H1 (cell line): ENCODE measurements at regions not wholly inside any gene's neighbourhood (a gene's known extent, or its start where the extent isn't known, plus 50 kb on each side); places are given as distances from the start of the nearest gene placed in this dataset.

Experiments
- CTCF ChIA-PET: fragments of 300-600 bp; sonication (Branson Sonifier 250); formaldehyde crosslinking; loops from one replicate; lab custom pipeline; 2021; ENCODE audit not compliant: partially characterized antibody; lab: Charles Lee
- POLR2A ChIA-PET: fragments of 300-600 bp; sonication (Branson Sonifier 250); formaldehyde crosslinking; loops from one replicate; lab custom pipeline; 2021; ENCODE audit warnings: inconsistent platforms; ENCODE audit not compliant: partially characterized antibody; lab: Charles Lee
- DNase-seq, 2 experiments: peaks; one replicate each; pipeline versions ENCODE4 v3.0.0 to v3.0.0-alpha.2; 2010 to 2022; ENCODE audit warnings: low spot score in 2 of 2, low read depth in 1 of 2, mixed read lengths in 1 of 2
- FAIRE-seq: peaks from 2 replicates; lab custom pipeline; 2011; peaks lifted over from hg19 to GRCh38; lab: Jason Lieb, UNC
- H2AFZ ChIP-seq: 2 replicates; pipeline ENCODE4 v1.8.1; 2012; ENCODE audit warnings: low read length, inconsistent platforms
- H2AK5ac ChIP-seq: 2 replicates; pipeline ENCODE4 v1.6.1; 2013; ENCODE audit warnings: low read depth, low read length
- H2BK120ac ChIP-seq: replicated peaks from 2 replicates; pipeline ENCODE3; 2013; ENCODE audit warnings: low read depth, low read length, inconsistent platforms
- H2BK12ac ChIP-seq: 2 replicates; pipeline ENCODE4 v1.6.1; 2013; ENCODE audit warnings: low read depth, low read length
- H2BK15ac ChIP-seq: 2 replicates; pipeline ENCODE4 v1.6.1; 2013; ENCODE audit warnings: low read length
- H2BK20ac ChIP-seq: 2 replicates; pipeline ENCODE4 v1.6.1; 2013; ENCODE audit warnings: low read length
- H2BK5ac ChIP-seq: 2 replicates; pipeline ENCODE4 v1.6.1; 2013; ENCODE audit warnings: low read depth, low read length
- H3K14ac ChIP-seq: 2 replicates; pipeline ENCODE4 v1.6.1; 2013; ENCODE audit warnings: inconsistent platforms; ENCODE audit not compliant: insufficient read length
- H3K18ac ChIP-seq: 2 replicates; pipeline ENCODE4 v1.6.1; 2013; ENCODE audit warnings: low read length; ENCODE audit errors: extremely low read depth
- H3K23ac ChIP-seq: 2 replicates; pipeline ENCODE4 v1.6.1; 2013; ENCODE audit warnings: inconsistent platforms; ENCODE audit not compliant: insufficient read length
- H3K23me2 ChIP-seq: 2 replicates; pipeline ENCODE4 v1.6.1; 2013; ENCODE audit warnings: low read depth, low read length
- H3K27ac ChIP-seq: 2 replicates; pipeline ENCODE4 v1.6.1; 2011; ENCODE audit warnings: low read depth, low read length, inconsistent platforms
- H3K27me3 ChIP-seq, 4 experiments: replicated peaks in 1 of 4; 1 replicate in 1 of 4; 2 replicates in 3 of 4; pipeline versions ENCODE4 v1.6.1 to v1.8.1; 2011 to 2013; ENCODE audit warnings: low read length in 3 of 4, mild to moderate bottlenecking in 3 of 4, inconsistent platforms in 2 of 4, mixed read lengths in 2 of 4, moderate library complexity in 1 of 4; ENCODE audit not compliant: control insufficient read depth in 3 of 4, insufficient read depth in 3 of 4; ENCODE audit errors: extremely low read depth in 1 of 4
- H3K36me3 ChIP-seq, 4 experiments: 2 replicates each; pipeline versions ENCODE4 v1.6.1 to v1.8.1; 2011 to 2013; ENCODE audit warnings: mild to moderate bottlenecking in 4 of 4, low read length in 3 of 4, moderate library complexity in 2 of 4, control low read depth in 1 of 4, inconsistent platforms in 1 of 4; ENCODE audit not compliant: insufficient read depth in 4 of 4, control insufficient read depth in 2 of 4
- H3K4ac ChIP-seq: replicated peaks from 2 replicates; pipeline ENCODE3; 2013; ENCODE audit warnings: low read length, low read depth, mixed read lengths, inconsistent platforms; ENCODE audit not compliant: insufficient read length
- H3K4me1 ChIP-seq, 4 experiments: replicated peaks in 1 of 4; 1 replicate in 1 of 4; 2 replicates in 3 of 4; pipeline versions ENCODE4 v1.6.1 to v1.8.1; 2011 to 2013; ENCODE audit warnings: low read length in 3 of 4, inconsistent platforms in 2 of 4, mixed read lengths in 1 of 4; ENCODE audit not compliant: insufficient read depth in 4 of 4, control insufficient read depth in 3 of 4
- H3K4me2 ChIP-seq, 2 experiments: 2 replicates each; pipeline versions ENCODE4 v1.6.1 to v1.8.1; 2011 to 2013; ENCODE audit warnings: low read depth in 2 of 2, low read length in 2 of 2, control low read depth in 1 of 2, inconsistent platforms in 1 of 2, mild to moderate bottlenecking in 1 of 2; ENCODE audit not compliant: insufficient read depth in 1 of 2
- H3K4me3 ChIP-seq, 4 experiments: fragments of 200-600, 300-600 bp in 1 of 4; sonication (generic), shearing (Covaris generic), sonication (Bioruptor Twin) in 1 of 4; 2 replicates each; pipeline versions ENCODE4 v1.5.1 to v1.8.1; 2011 to 2016; ENCODE audit warnings: low read length in 4 of 4, low read depth in 3 of 4, control low read depth in 2 of 4, inconsistent platforms in 2 of 4, mild to moderate bottlenecking in 2 of 4, mixed read lengths in 1 of 4, moderate library complexity in 1 of 4; ENCODE audit not compliant: insufficient read depth in 2 of 4; ENCODE audit errors: extremely low read depth in 1 of 4
- H3K56ac ChIP-seq: replicated peaks from 2 replicates; pipeline ENCODE3; 2013; ENCODE audit warnings: low read depth, mild to moderate bottlenecking, mixed read lengths, low read length, inconsistent platforms; ENCODE audit not compliant: insufficient read length
- H3K79me1 ChIP-seq: 2 replicates; pipeline ENCODE4 v1.6.1; 2013; ENCODE audit warnings: low read depth, low read length, control low read depth
- H3K79me2 ChIP-seq, 2 experiments: 2 replicates each; pipeline versions ENCODE4 v1.6.1 to v1.8.1; 2012 to 2013; ENCODE audit warnings: low read length in 2 of 2, mild to moderate bottlenecking in 2 of 2, inconsistent platforms in 1 of 2; ENCODE audit not compliant: insufficient read depth in 2 of 2, control insufficient read depth in 1 of 2
- H3K9ac ChIP-seq, 4 experiments: replicated peaks in 1 of 4; 1 replicate in 1 of 4; 2 replicates in 3 of 4; pipeline versions ENCODE4 v1.6.1 to v1.8.1; 2011 to 2013; ENCODE audit warnings: low read depth in 3 of 4, low read length in 3 of 4, control low read depth in 2 of 4, mild to moderate bottlenecking in 2 of 4, moderate library complexity in 2 of 4, inconsistent platforms in 1 of 4; ENCODE audit errors: extremely low read depth in 1 of 4
- H3K9me3 ChIP-seq, 2 experiments: 2 replicates each; pipeline versions ENCODE4 v1.6.1 to v1.8.1; 2012 to 2013; ENCODE audit warnings: mild to moderate bottlenecking in 2 of 2, moderate library complexity in 2 of 2, control low read depth in 1 of 2, inconsistent platforms in 1 of 2, low read depth in 1 of 2, low read length in 1 of 2, mixed read lengths in 1 of 2; ENCODE audit not compliant: insufficient read depth in 2 of 2
- H4K20me1 ChIP-seq, 2 experiments: replicated peaks in 1 of 2; 2 replicates each; pipeline versions ENCODE3 to v1.8.1; 2011 to 2013; ENCODE audit warnings: inconsistent platforms in 2 of 2, low read length in 2 of 2, mild to moderate bottlenecking in 1 of 2; ENCODE audit not compliant: insufficient read depth in 2 of 2, control insufficient read depth in 1 of 2
- H4K5ac ChIP-seq: 2 replicates; pipeline ENCODE4 v1.6.1; 2013; ENCODE audit warnings: low read length, low read depth, mixed read lengths, inconsistent platforms; ENCODE audit not compliant: insufficient read length
- H4K8ac ChIP-seq: 2 replicates; pipeline ENCODE4 v1.8.0; 2013; ENCODE audit warnings: mild to moderate bottlenecking, moderate library complexity, low read length, inconsistent platforms; ENCODE audit not compliant: insufficient read depth; ENCODE audit errors: extremely low read depth
- H4K91ac ChIP-seq: replicated peaks from 2 replicates; pipeline ENCODE3; 2013; ENCODE audit warnings: low read length, mixed read lengths, inconsistent platforms; ENCODE audit not compliant: insufficient read length
- CREB1 ChIP-seq: IDR thresholded peaks from 2 replicates; pipeline ENCODE4 v1.6.1; 2012; ENCODE audit warnings: inconsistent platforms
- POLR2A ChIP-seq, 2 experiments: IDR thresholded peaks; 1 replicate in 1 of 2; 2 replicates in 1 of 2; pipeline ENCODE4 v1.6.1; 2011; ENCODE audit warnings: low read depth in 2 of 2, low read length in 2 of 2, mild to moderate bottlenecking in 2 of 2; ENCODE audit errors: control extremely low read depth in 1 of 2
- POLR2AphosphoS5 ChIP-seq: IDR thresholded peaks from 2 replicates; pipeline ENCODE4 v1.6.1; 2011; ENCODE audit warnings: low read depth, low read length
- RAD21 ChIP-seq, 2 experiments: IDR thresholded peaks in 1 of 2; conservative IDR thresholded peaks in 1 of 2; 2 replicates each; pipeline ENCODE4 v1.6.1; 2011; ENCODE audit warnings: low read depth in 2 of 2, low read length in 2 of 2, improper control_type of control experiment in 1 of 2, inconsistent platforms in 1 of 2, mild to moderate bottlenecking in 1 of 2, moderate library complexity in 1 of 2
- RBBP5 ChIP-seq: IDR thresholded peaks from 2 replicates; pipeline ENCODE4 v1.7.1; 2012; ENCODE audit warnings: low read depth, mild to moderate bottlenecking, inconsistent platforms, low read length, moderate library complexity, borderline replicate concordance
- whole genome bisulfite sequencing, 2 experiments: shearing (Covaris generic) in 1 of 2; methylation state at CpG; one replicate each; pipeline versions ENCODE4 v1.1.6 to v1.1.7; 2013 to 2015; ENCODE audit warnings: low lambda C conversion rate in 2 of 2, mixed read lengths in 2 of 2, inconsistent platforms in 1 of 2, low coverage in 1 of 2, missing lambda C conversion rate in 1 of 2; ENCODE audit not compliant: insufficient replicate concordance in 2 of 2, insufficient coverage in 1 of 2, insufficient read length in 1 of 2; ENCODE audit errors: extremely low coverage in 1 of 2, missing lambda C conversion rate in 1 of 2; 5-methylcytosine and 5-hydroxymethylcytosine counted together

DNA sequence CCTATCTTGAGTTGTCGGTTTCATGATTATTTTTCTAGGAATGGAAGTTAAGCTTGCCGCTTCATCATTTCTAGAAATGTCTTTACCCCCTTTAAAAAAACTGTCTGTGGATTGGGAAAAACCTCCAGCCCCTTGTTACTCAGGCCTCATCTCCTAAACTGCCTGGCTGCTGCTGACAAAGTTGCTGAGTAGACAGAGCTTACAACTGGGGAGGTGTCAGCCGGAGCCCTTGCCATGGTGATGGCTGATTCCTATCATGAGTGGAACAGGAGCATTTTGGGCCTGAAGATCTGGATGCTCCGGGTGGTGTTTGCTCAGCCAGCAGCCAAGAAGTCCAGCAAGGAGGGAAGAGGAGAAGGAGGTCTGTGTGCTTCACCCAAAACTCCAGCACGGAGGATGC is 243.3 kb downstream of the ENGASE start:
- no peaks in the 10 kb centered on the region for H3K23me2 ChIP-seq
- H2BK20ac ChIP-seq, result no peak overlapping the region
- no peaks in the 10 kb centered on the region for H3K79me2 ChIP-seq
- no peak overlapping the region for H4K91ac ChIP-seq
- H3K18ac ChIP-seq, result no peak overlapping the region
- no peak overlapping the region for H3K4ac ChIP-seq
- H3K4me2 ChIP-seq, result no peak overlapping the region
- no peaks in the 10 kb centered on the region for H3K79me1 ChIP-seq
- no peak overlapping the region for H3K27ac ChIP-seq
- no peak for FAIRE-seq
- no peak overlapping the region for H3K4me3 ChIP-seq
- CTCF ChIA-PET, result interaction anchor here (1.0 to 1.6 kb wide), 2 partner anchors 67 to 71 kb away, joined by 4 to 6 read pairs; no protein-coding TSS in a partner anchor
- no peak overlapping the region for H2AK5ac ChIP-seq
- no peaks in the 10 kb centered on the region for H4K20me1 ChIP-seq
- DNase-seq, result no peak
- H2BK15ac ChIP-seq, result no peak overlapping the region
- POLR2A ChIA-PET, result interaction anchor here (0.7 kb wide), 1 partner anchor 115 kb away, joined by 4 read pairs; no protein-coding TSS in a partner anchor
- H3K9me3 ChIP-seq, result no peaks in the 10 kb centered on the region
- no peak overlapping the region for H2BK5ac ChIP-seq
- WGBS, 2 experiments, result 83% methylated on average over 5 of the region's 5 CpGs; no CpG with 5 or more reads in 1 of the 2 experiments
- H2AFZ ChIP-seq, result no peak overlapping the region
- H4K8ac ChIP-seq, result no peak overlapping the region
- H3K56ac ChIP-seq, result no peak overlapping the region
- no peak overlapping the region for H3K9ac ChIP-seq
- H2BK120ac ChIP-seq, result no peak overlapping the region
- no peak overlapping the region for H3K14ac ChIP-seq
- H3K4me1 ChIP-seq, result peaks cover 0 to 7% (median 3%) of the 10 kb centered on the region in 4 experiments; a peak in 2 of 7 replicates
- H2BK12ac ChIP-seq, result no peak overlapping the region
- no peak overlapping the region for H3K23ac ChIP-seq
- no peaks in the 10 kb centered on the region for H3K36me3 ChIP-seq
- 0 out of 7 replicates have a peak, but pooled peaks cover 0 to 2% (median 0%) of the 10 kb centered on the region in 4 experiments for H3K27me3 ChIP-seq
- H4K5ac ChIP-seq, result no peak overlapping the region
- TF ChIP-seq POLR2A (IDR thresholded peaks at IDR 0.05; ENCODE audit: control extremely low read depth in 1 of 2, low read depth in 2 of 2, low read length in 2 of 2), result no peak
- no peak for TF ChIP-seq POLR2AphosphoS5
- TF ChIP-seq CREB1, result no peak
- TF ChIP-seq RBBP5, result no peak
- TF ChIP-seq RAD21 (IDR thresholded peaks at IDR 0.05 in 1 of 2, conservative IDR thresholded peaks at IDR 0.05 in 1 of 2; ENCODE audit: low read depth in 2 of 2, low read length in 2 of 2), result no peak
